A673 (cell line): ENCODE measurements at regions not wholly inside any gene's neighbourhood (a gene's known extent, or its start where the extent isn't known, plus 50 kb on each side); places are given as distances from the start of the nearest gene placed in this dataset.

Source experiments
- EZH2 ChIP-seq: fragments of 200-600 bp; sonication (generic); IDR thresholded peaks from 2 replicates; pipeline ENCODE4 v1.6.1; 2017; ENCODE audit warnings: borderline replicate concordance, low read depth, mild to moderate bottlenecking, mixed read lengths, antibody characterized with exemption, low read length; ENCODE audit not compliant: poor library complexity, severe bottlenecking
- TF ChIP-seq, protein P1 (sequence below): fragments of 300-800, 200-600 bp; sonication (generic); conservative IDR thresholded peaks from 2 replicates; pipeline ENCODE4 v1.5.1; 2017; ENCODE audit warnings: low read depth, mild to moderate bottlenecking, antibody characterized with exemption, low read length, moderate library complexity, mixed read lengths

DNA sequence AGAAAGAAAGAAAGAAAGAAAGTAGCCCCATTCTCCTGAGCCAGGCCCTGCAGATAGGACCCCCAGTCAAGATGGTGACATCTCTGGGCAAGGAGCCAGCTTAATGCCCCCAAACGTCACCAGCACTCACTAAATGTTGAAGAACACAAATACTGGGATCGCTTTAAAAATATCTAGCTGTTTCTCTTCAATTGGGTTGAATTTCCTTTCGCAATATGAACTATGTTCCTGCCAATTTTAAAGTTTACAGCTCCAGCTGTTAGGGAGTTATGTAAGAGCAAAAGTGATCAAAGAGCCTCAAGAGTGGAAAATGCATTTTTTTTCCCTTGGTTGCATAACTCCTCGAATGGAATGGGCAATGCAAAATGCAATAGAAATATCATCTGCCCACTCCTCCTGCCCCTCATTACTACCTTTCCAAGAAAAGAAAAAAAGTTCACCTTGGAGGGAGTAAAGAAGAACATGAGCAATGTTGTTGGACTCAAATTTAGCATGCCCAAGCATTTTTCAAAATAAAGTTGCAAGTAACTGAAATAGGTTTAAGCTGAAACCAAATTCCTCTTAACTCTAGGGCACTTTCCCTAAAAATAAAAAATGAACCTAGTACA, 244.2 kb upstream of the PIK3R1 start:
- no peak for TF ChIP-seq EZH2
- TF ChIP-seq, protein P1, sequence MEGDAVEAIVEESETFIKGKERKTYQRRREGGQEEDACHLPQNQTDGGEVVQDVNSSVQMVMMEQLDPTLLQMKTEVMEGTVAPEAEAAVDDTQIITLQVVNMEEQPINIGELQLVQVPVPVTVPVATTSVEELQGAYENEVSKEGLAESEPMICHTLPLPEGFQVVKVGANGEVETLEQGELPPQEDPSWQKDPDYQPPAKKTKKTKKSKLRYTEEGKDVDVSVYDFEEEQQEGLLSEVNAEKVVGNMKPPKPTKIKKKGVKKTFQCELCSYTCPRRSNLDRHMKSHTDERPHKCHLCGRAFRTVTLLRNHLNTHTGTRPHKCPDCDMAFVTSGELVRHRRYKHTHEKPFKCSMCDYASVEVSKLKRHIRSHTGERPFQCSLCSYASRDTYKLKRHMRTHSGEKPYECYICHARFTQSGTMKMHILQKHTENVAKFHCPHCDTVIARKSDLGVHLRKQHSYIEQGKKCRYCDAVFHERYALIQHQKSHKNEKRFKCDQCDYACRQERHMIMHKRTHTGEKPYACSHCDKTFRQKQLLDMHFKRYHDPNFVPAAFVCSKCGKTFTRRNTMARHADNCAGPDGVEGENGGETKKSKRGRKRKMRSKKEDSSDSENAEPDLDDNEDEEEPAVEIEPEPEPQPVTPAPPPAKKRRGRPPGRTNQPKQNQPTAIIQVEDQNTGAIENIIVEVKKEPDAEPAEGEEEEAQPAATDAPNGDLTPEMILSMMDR = no peak
